Panc1 (cell line): ENCODE measurements at regions not wholly inside any gene's neighbourhood (a gene's known extent, or its start where the extent isn't known, plus 50 kb on each side); places are given as distances from the start of the nearest gene placed in this dataset.

Source experiments
- ATAC-seq: fragments of 200-7000 bp; cut with Tn5 transposase; 2 replicates; pipeline ENCODE4 v1.9.1; 2020; ENCODE audit warnings: mild to moderate bottlenecking, moderate library complexity
- BruUV-seq: library from RNA; stranded (reverse); fragments of 400-500 nt; replicated peaks from 2 replicates; lab custom pipeline; 2021; lab: Mats Ljungman, UMichigan
- CTCF ChIA-PET: fragments of 300-600 bp; sonication (Branson Sonifier 250); formaldehyde crosslinking; loops from one replicate; lab custom pipeline; 2022; ENCODE audit warnings: antibody characterized with exemption; lab: Charles Lee
- POLR2A ChIA-PET: fragments of 300-600 bp; sonication (Branson Sonifier 250); formaldehyde crosslinking; loops from one replicate; lab custom pipeline; 2022; ENCODE audit warnings: antibody characterized with exemption; lab: Charles Lee
- DNase-seq: peaks from one replicate; pipeline ENCODE4 v3.0.0-alpha.2; 2010; ENCODE audit warnings: low read depth, low spot score
- H3K27ac ChIP-seq: 2 replicates; pipeline ENCODE4 v1.5.1; 2011; ENCODE audit warnings: mild to moderate bottlenecking, low read length, inconsistent platforms
- H3K27me3 ChIP-seq: fragments of 200-500 bp; sonication (Bioruptor generic); 2 replicates; pipeline ENCODE4 v1.6.0; 2014; ENCODE audit warnings: low read length, inconsistent platforms; ENCODE audit not compliant: control insufficient read depth, insufficient read depth
- H3K36me3 ChIP-seq: fragments of 200-500 bp; sonication (Bioruptor generic); 2 replicates; pipeline ENCODE4 v1.5.1; 2014; ENCODE audit warnings: inconsistent platforms, mild to moderate bottlenecking, low read length, moderate library complexity; ENCODE audit not compliant: control insufficient read depth, insufficient read depth
- H3K4me1 ChIP-seq: 2 replicates; pipeline ENCODE4 v1.5.1; 2011; ENCODE audit warnings: inconsistent platforms, mild to moderate bottlenecking, low read length, moderate library complexity; ENCODE audit not compliant: control insufficient read depth, insufficient read depth
- H3K4me3 ChIP-seq, 2 experiments: 2 replicates each; pipeline ENCODE4 v1.5.1; 2011 to 2012; ENCODE audit warnings: low read depth in 2 of 2, low read length in 2 of 2, mild to moderate bottlenecking in 2 of 2, inconsistent platforms in 1 of 2, moderate library complexity in 1 of 2
- H3K9me3 ChIP-seq: fragments of 200-500 bp; sonication (Bioruptor generic); 2 replicates; pipeline ENCODE4 v1.5.1; 2014; ENCODE audit warnings: low read depth, mild to moderate bottlenecking, inconsistent platforms, low read length, moderate library complexity; ENCODE audit not compliant: control insufficient read depth, insufficient read depth
- CTCF ChIP-seq: fragments of 450-650 bp; IDR thresholded peaks from 2 replicates; pipeline ENCODE4 v1.5.1; 2017; ENCODE audit warnings: mild to moderate bottlenecking
- POLR2AphosphoS5 ChIP-seq: IDR thresholded peaks from 2 replicates; pipeline ENCODE4 v1.6.1; 2012; ENCODE audit warnings: mild to moderate bottlenecking, low read depth, low read length, moderate library complexity
- REST ChIP-seq, 2 experiments: IDR thresholded peaks; 2 replicates each; pipeline ENCODE4 v1.6.1; 2011 to 2012; ENCODE audit warnings: low read depth in 2 of 2, control low read depth in 1 of 2, low read length in 1 of 2, mild to moderate bottlenecking in 1 of 2, moderate library complexity in 1 of 2; ENCODE audit not compliant: insufficient read depth in 1 of 2
- SIN3A ChIP-seq: IDR thresholded peaks from 2 replicates; pipeline ENCODE4 v1.6.1; 2012; ENCODE audit warnings: low read depth, mild to moderate bottlenecking, low read length, moderate library complexity, borderline replicate concordance; ENCODE audit not compliant: insufficient read depth
- TCF7L2 ChIP-seq: IDR thresholded peaks from 2 replicates; pipeline ENCODE4 v1.6.1; 2011; ENCODE audit warnings: mild to moderate bottlenecking, low read depth, low read length, inconsistent platforms
- in situ Hi-C: cut with HindIII; loops from 2 replicates; pipeline ENCODE4 v1.10.0; 2016; ENCODE audit warnings: low sequenced_read_pairs, low pct_unique_long_range_greater_than_20kb
- intact Hi-C: fragments of 100-400 bp; cut with micrococcal nuclease; formaldehyde crosslinking; loops from one replicate; pipeline ENCODE4 v1.10.0; 2022; ENCODE audit not compliant: unreplicated experiment

GRCh38 chr6:22666021-22666420, 96.7 kb downstream of the HDGFL1 start:
- BruUV-seq: no TSS peak
- ATAC-seq (no peak), DNase-seq (no peak)
- ChIA-PET CTCF (no interaction called here), POLR2A (no interaction called here)
- intact Hi-C loops (no loop called here), in situ Hi-C loops (no loop called here)
- Histone ChIP-seq H3K4me3 (no peak overlapping the region), H3K27me3 (no peaks in the 10 kb centered on the region), H3K4me1 (no peaks in the 10 kb centered on the region), H3K27ac (no peak overlapping the region), H3K9me3 (no peaks in the 10 kb centered on the region), H3K36me3 (no peaks in the 10 kb centered on the region)
- TF ChIP-seq SIN3A: no peak
- no peak for TF ChIP-seq CTCF
- no peak for TF ChIP-seq TCF7L2
- TF ChIP-seq POLR2AphosphoS5: no peak
- no peak for TF ChIP-seq REST (IDR thresholded peaks at IDR 0.05; ENCODE audit: insufficient read depth in 1 of 2, low read depth in 2 of 2, low read length in 1 of 2)

GRCh38 chr6:22666586-22666985, 97.2 kb downstream of the HDGFL1 start:
- POLR2A ChIA-PET: no interaction called here
- no peaks in the 10 kb centered on the region for H3K4me1 ChIP-seq
- no peaks in the 10 kb centered on the region for H3K9me3 ChIP-seq
- H3K36me3 ChIP-seq: no peaks in the 10 kb centered on the region
- DNase-seq: no peak
- ATAC-seq: no peak
- intact Hi-C loops (no loop called here), in situ Hi-C loops (no loop called here)
- no TSS peak for BruUV-seq
- no peak overlapping the region for H3K4me3 ChIP-seq
- no peak overlapping the region for H3K27ac ChIP-seq
- CTCF ChIA-PET: no interaction called here
- TF ChIP-seq CTCF (no peak), REST (IDR thresholded peaks at IDR 0.05; ENCODE audit: insufficient read depth in 1 of 2, low read depth in 2 of 2, low read length in 1 of 2) (no peak), TCF7L2 (no peak), POLR2AphosphoS5 (no peak), SIN3A (no peak)
- H3K27me3 ChIP-seq: no peaks in the 10 kb centered on the region
